HEK293T (cell line): ENCODE measurements at regions not wholly inside any gene's neighbourhood (a gene's known extent, or its start where the extent isn't known, plus 50 kb on each side); places are given as distances from the start of the nearest gene placed in this dataset.

ENCODE experiments used
- CTCF ChIA-PET: fragments of 350-600 bp; formaldehyde crosslinking; extraction: SDS; loops from one replicate; lab custom pipeline; 2021; ENCODE audit warnings: antibody characterized with exemption, inconsistent platforms; lab: Yijun Ruan, JAX
- POLR2A ChIA-PET: fragments of 350-600 bp; formaldehyde crosslinking; extraction: SDS; loops from one replicate; lab custom pipeline; 2020; ENCODE audit warnings: antibody characterized with exemption, inconsistent platforms; lab: Yijun Ruan, JAX
- DNase-seq: peaks from one replicate; pipeline ENCODE4 v3.0.0; 2012; ENCODE audit warnings: mixed read lengths; ENCODE audit errors: extremely low spot score
- ARNT ChIP-seq: fragments of 450-650 bp; IDR thresholded peaks from 2 replicates; pipeline ENCODE4 v1.6.1; 2017; ENCODE audit warnings: mild to moderate bottlenecking
- BHLHE40 ChIP-seq: fragments of 450-650 bp; IDR thresholded peaks from 2 replicates; pipeline ENCODE4 v1.6.1; 2016; ENCODE audit warnings: mild to moderate bottlenecking, moderate library complexity, borderline replicate concordance
- CTBP1 ChIP-seq: fragments of 450-650 bp; IDR thresholded peaks from 2 replicates; pipeline ENCODE4 v1.6.1; 2016; ENCODE audit warnings: borderline replicate concordance
- ELF4 ChIP-seq: fragments of 450-650 bp; IDR thresholded peaks from 2 replicates; pipeline ENCODE4 v1.6.1; 2017; ENCODE audit warnings: antibody characterized with exemption
- FOXA1 ChIP-seq: fragments of 450-650 bp; IDR thresholded peaks from 2 replicates; pipeline ENCODE4 v1.6.1; 2016; ENCODE audit warnings: mild to moderate bottlenecking
- FOXK2 ChIP-seq: fragments of 450-650 bp; IDR thresholded peaks from 2 replicates; pipeline ENCODE4 v1.6.1; 2016; ENCODE audit warnings: mild to moderate bottlenecking
- FOXM1 ChIP-seq: fragments of 450-650 bp; IDR thresholded peaks from 2 replicates; pipeline ENCODE4 v1.6.1; 2017; ENCODE audit warnings: mild to moderate bottlenecking, borderline replicate concordance
- HDGF ChIP-seq: fragments of 450-650 bp; IDR thresholded peaks from 2 replicates; pipeline ENCODE4 v1.6.1; 2017; ENCODE audit warnings: antibody characterized with exemption, borderline replicate concordance
- L3MBTL2 ChIP-seq: fragments of 450-650 bp; conservative IDR thresholded peaks from 2 replicates; pipeline ENCODE4 v1.6.1; 2016; ENCODE audit warnings: mild to moderate bottlenecking
- LEF1 ChIP-seq: fragments of 450-650 bp; IDR thresholded peaks from 2 replicates; pipeline ENCODE4 v1.6.1; 2017; ENCODE audit warnings: mild to moderate bottlenecking, borderline replicate concordance
- NFRKB ChIP-seq: fragments of 450-650 bp; IDR thresholded peaks from 2 replicates; pipeline ENCODE4 v1.6.1; 2016; ENCODE audit warnings: mild to moderate bottlenecking, moderate library complexity
- PKNOX1 ChIP-seq: fragments of 450-650 bp; IDR thresholded peaks from 2 replicates; pipeline ENCODE4 v1.6.1; 2016
- SP1 ChIP-seq: fragments of 450-650 bp; IDR thresholded peaks from 2 replicates; pipeline ENCODE4 v1.6.1; 2017
- SUZ12 ChIP-seq: fragments of 450-650 bp; IDR thresholded peaks from 2 replicates; pipeline ENCODE4 v1.6.1; 2016; ENCODE audit warnings: mild to moderate bottlenecking
- TARDBP ChIP-seq: fragments of 450-650 bp; IDR thresholded peaks from 2 replicates; pipeline ENCODE4 v1.6.1; 2016
- ZNF384 ChIP-seq: fragments of 450-650 bp; IDR thresholded peaks from 2 replicates; pipeline ENCODE4 v1.6.1; 2016

GRCh38 chr16:54685682-54686081 lies 245.0 kb upstream of the IRX5 start:
- DNase-seq: no peak
- CTCF ChIA-PET: no interaction called here
- POLR2A ChIA-PET: no interaction called here
- TF ChIP-seq FOXA1 (no peak), L3MBTL2 (no peak), PKNOX1 (no peak), ZNF384 (no peak), SP1 (no peak), FOXM1 (no peak), TARDBP (no peak), CTBP1 (no peak), LEF1 (no peak), HDGF (no peak), NFRKB (no peak), ELF4 (no peak), SUZ12 (no peak), FOXK2 (no peak), ARNT (no peak), BHLHE40 (no peak)

- CTCF ChIA-PET: no interaction called here
- no peak for TF ChIP-seq FOXK2
- TF ChIP-seq ELF4: no peak
- TF ChIP-seq SP1: no peak
- TF ChIP-seq TARDBP: no peak
- TF ChIP-seq ZNF384: no peak
- no peak for TF ChIP-seq BHLHE40
- no peak for TF ChIP-seq CTBP1
- TF ChIP-seq LEF1: no peak
- no peak for TF ChIP-seq FOXM1
- TF ChIP-seq PKNOX1: no peak
- no peak for TF ChIP-seq HDGF
- no peak for TF ChIP-seq ARNT
- POLR2A ChIA-PET: no interaction called here
- no peak for DNase-seq
Measured at GRCh38 chr16:54679531-54679930, 251.1 kb upstream of the IRX5 start.

GRCh38 chr16:54677308-54677950 lies 253.2 kb upstream of the IRX5 start:
- DNase-seq: no peak
- no peak for TF ChIP-seq HDGF
- ChIA-PET CTCF (no interaction called here), POLR2A (no interaction called here)

GRCh38 chr16:54673313-54673712 lies 257.4 kb upstream of the IRX5 start:
- CTCF ChIA-PET: no interaction called here
- POLR2A ChIA-PET: no interaction called here
- TF ChIP-seq CTBP1: no peak
- TF ChIP-seq PKNOX1: no peak
- TF ChIP-seq FOXM1: no peak
- no peak for TF ChIP-seq L3MBTL2
- no peak for TF ChIP-seq TARDBP
- no peak for TF ChIP-seq FOXK2
- TF ChIP-seq NFRKB: no peak
- no peak for DNase-seq

GRCh38 chr16:54672500-54672899 lies 258.2 kb upstream of the IRX5 start:
- POLR2A ChIA-PET: no interaction called here
- no peak for DNase-seq
- CTCF ChIA-PET: no interaction called here
- TF ChIP-seq L3MBTL2 (no peak), NFRKB (no peak)

- ChIA-PET POLR2A (no interaction called here), CTCF (no interaction called here)
- DNase-seq: no peak
- TF ChIP-seq ARNT: no peak
- no peak for TF ChIP-seq SP1
- no peak for TF ChIP-seq FOXK2
- TF ChIP-seq HDGF: no peak
- no peak for TF ChIP-seq FOXA1
- TF ChIP-seq SUZ12: no peak
- no peak for TF ChIP-seq TARDBP
- TF ChIP-seq L3MBTL2: no peak
- TF ChIP-seq BHLHE40: no peak
- TF ChIP-seq CTBP1: no peak
- TF ChIP-seq ELF4: no peak
- TF ChIP-seq ZNF384: no peak
- no peak for TF ChIP-seq FOXM1
Measured at GRCh38 chr16:54657709-54658102, 273.0 kb upstream of the IRX5 start.
